T-helper 2 cell treated with Interferon-gamma antibody and Interleukin-4, amounts not matched to agents 100 ng/mL and 5 ng/mL, for 36 hours (primary cell): ENCODE measurements at regions not wholly inside any gene's neighbourhood (a gene's known extent, or its start where the extent isn't known, plus 50 kb on each side); places are given as distances from the start of the nearest gene placed in this dataset.

Experiments used
- intact Hi-C: fragments of 100-400 bp; cut with micrococcal nuclease; formaldehyde crosslinking; loops from one replicate; pipeline ENCODE4 v1.15.1; 2023

GRCh38 chr12:82174936-82175335, 183.3 kb downstream of the CCDC59 start:
- intact Hi-C loops, result no loop called here

- intact Hi-C loops, result no loop called here
Observed at GRCh38 chr12:82174383-82174782, 183.8 kb downstream of the CCDC59 start.

- intact Hi-C loops, result no loop called here
Observed at GRCh38 chr12:82149045-82149444, 209.1 kb downstream of the CCDC59 start.

GRCh38 chr12:82146740-82147139, 211.4 kb downstream of the CCDC59 start:
- intact Hi-C loops, result no loop called here

- intact Hi-C loops, result no loop called here
Observed at GRCh38 chr12:82144505-82144904, 213.7 kb downstream of the CCDC59 start.

GRCh38 chr12:82132390-82132789, 225.8 kb downstream of the CCDC59 start:
- intact Hi-C loops, result no loop called here

- intact Hi-C loops, result no loop called here
Observed at GRCh38 chr12:82130762-82131161, 227.4 kb downstream of the CCDC59 start.

GRCh38 chr12:82124711-82125380, 233.3 kb downstream of the CCDC59 start:
- intact Hi-C loops, result no loop called here

GRCh38 chr12:82121545-82121944, 236.6 kb downstream of the CCDC59 start:
- intact Hi-C loops, result no loop called here

GRCh38 chr12:82120901-82121300, 237.3 kb downstream of the CCDC59 start:
- intact Hi-C loops, result no loop called here

GRCh38 chr12:82109243-82109642, 248.9 kb downstream of the CCDC59 start:
- intact Hi-C loops, result no loop called here

- intact Hi-C loops, result no loop called here
Observed at GRCh38 chr12:82108615-82109014, 249.6 kb downstream of the CCDC59 start.

- intact Hi-C loops, result no loop called here
Observed at GRCh38 chr12:82099216-82099615, 259.0 kb downstream of the CCDC59 start.

GRCh38 chr12:82097877-82098276, 260.3 kb downstream of the CCDC59 start:
- intact Hi-C loops, result no loop called here

GRCh38 chr12:82097438-82097837, 260.7 kb downstream of the CCDC59 start:
- intact Hi-C loops, result no loop called here

- intact Hi-C loops, result no loop called here
Observed at GRCh38 chr12:82090165-82090564, 268.0 kb downstream of the CCDC59 start.

GRCh38 chr12:82089369-82090121, 268.6 kb downstream of the CCDC59 start:
- intact Hi-C loops, result no loop called here

GRCh38 chr12:82082501-82082900, 275.7 kb downstream of the CCDC59 start:
- intact Hi-C loops, result no loop called here

- intact Hi-C loops, result no loop called here
Observed at GRCh38 chr12:82069931-82070514, 288.2 kb downstream of the CCDC59 start.

GRCh38 chr12:82058197-82058596, 299.0 kb upstream of the PPFIA2 start:
- intact Hi-C loops, result no loop called here

- intact Hi-C loops, result no loop called here
Observed at GRCh38 chr12:82057770-82058169, 298.6 kb upstream of the PPFIA2 start.

GRCh38 chr12:82055391-82055790, 296.2 kb upstream of the PPFIA2 start:
- intact Hi-C loops, result no loop called here

- intact Hi-C loops, result no loop called here
Observed at GRCh38 chr12:82054566-82054965, 295.4 kb upstream of the PPFIA2 start.
